Calu3 (cell line): ENCODE measurements at regions not wholly inside any gene's neighbourhood (a gene's known extent, or its start where the extent isn't known, plus 50 kb on each side); places are given as distances from the start of the nearest gene placed in this dataset.

Experiments
- BruUV-seq: library from RNA; stranded (reverse); fragments of 400-500 nt; replicated peaks from 2 replicates; lab custom pipeline; 2021; lab: Mats Ljungman, UMichigan
- CTCF ChIA-PET: fragments of 300-600 bp; sonication (Branson Sonifier 250); formaldehyde crosslinking; loops from one replicate; lab custom pipeline; 2022; ENCODE audit warnings: antibody characterized with exemption; lab: Charles Lee
- DNase-seq: peaks from one replicate; pipeline ENCODE4 v3.0.0; 2022
- H3K27ac Mint-ChIP-seq: one replicate; pipeline ENCODE4 v1.8.0; 2022; ENCODE audit warnings: mixed read lengths; ENCODE audit not compliant: unreplicated experiment
- H3K27me3 Mint-ChIP-seq: one replicate; pipeline ENCODE4 v1.8.0; 2022; ENCODE audit warnings: mixed read lengths; ENCODE audit not compliant: unreplicated experiment
- H3K36me3 Mint-ChIP-seq: one replicate; pipeline ENCODE4 v1.8.0; 2022; ENCODE audit warnings: mild to moderate bottlenecking, moderate library complexity, mixed read lengths; ENCODE audit not compliant: insufficient read depth, unreplicated experiment
- H3K4me1 Mint-ChIP-seq: one replicate; pipeline ENCODE4 v1.8.0; 2022; ENCODE audit warnings: mild to moderate bottlenecking, low read depth, mixed read lengths; ENCODE audit not compliant: unreplicated experiment
- H3K4me3 Mint-ChIP-seq: one replicate; pipeline ENCODE4 v1.8.0; 2022; ENCODE audit warnings: mild to moderate bottlenecking, low read depth, moderate library complexity, mixed read lengths; ENCODE audit not compliant: unreplicated experiment
- H3K9me3 Mint-ChIP-seq: one replicate; pipeline ENCODE4 v1.8.0; 2022; ENCODE audit warnings: low read depth, mixed read lengths; ENCODE audit not compliant: unreplicated experiment
- CTCF ChIP-seq: fragments of 200-600 bp; IDR thresholded peaks from one replicate; pipeline ENCODE4 v1.8.0; 2022; ENCODE audit warnings: antibody characterized with exemption; ENCODE audit not compliant: unreplicated experiment
- intact Hi-C: fragments of 100-400 bp; cut with micrococcal nuclease; formaldehyde crosslinking; loops from one replicate; pipeline ENCODE4 v1.10.0; 2022; ENCODE audit not compliant: unreplicated experiment

- no TSS peak for BruUV-seq
- no peaks in the 10 kb centered on the region for H3K9me3 Mint-ChIP-seq
- CTCF ChIA-PET = interaction anchor here (0.7 to 3.4 kb wide), 4 partner anchors 14 to 110 kb away, joined by 3 to 22 read pairs (median 8); no protein-coding TSS in a partner anchor
- intact Hi-C loops = loop anchor here (5.0 kb wide), 2 partner anchors 151 to 261 kb away; no protein-coding TSS in a partner anchor
- no peak for DNase-seq
- peaks cover 50% of the 10 kb centered on the region for H3K36me3 Mint-ChIP-seq
- no peak for TF ChIP-seq CTCF
- H3K27me3 Mint-ChIP-seq = no peaks in the 10 kb centered on the region
- H3K4me1 Mint-ChIP-seq = peaks cover 93% of the 10 kb centered on the region
- peak overlapping the region; percentile 85 for H3K27ac Mint-ChIP-seq
- H3K4me3 Mint-ChIP-seq = peak overlapping the region; percentile 27
These were observed 111.7 kb upstream of the IRF2BP2 start for GRCh38 chr1:234721476-234722269.

GRCh38 chr1:234720709-234721441 lies 110.9 kb upstream of the IRF2BP2 start:
- peak overlapping the region; percentile 85 for H3K27ac Mint-ChIP-seq
- H3K36me3 Mint-ChIP-seq = peaks cover 50% of the 10 kb centered on the region
- H3K27me3 Mint-ChIP-seq = no peaks in the 10 kb centered on the region
- H3K4me3 Mint-ChIP-seq = peak overlapping the region; percentile 7
- H3K4me1 Mint-ChIP-seq = peaks cover 85% of the 10 kb centered on the region
- CTCF ChIA-PET = interaction anchor here (1.8 kb wide), 1 partner anchor 109 kb away, joined by 11 read pairs; no protein-coding TSS in a partner anchor
- no peaks in the 10 kb centered on the region for H3K9me3 Mint-ChIP-seq
- intact Hi-C loops = loop anchor here (5.0 kb wide), 2 partner anchors 151 to 261 kb away; no protein-coding TSS in a partner anchor
- no TSS peak for BruUV-seq
- no peak for DNase-seq
- no peak for TF ChIP-seq CTCF

GRCh38 chr1:234719454-234720251 lies 109.7 kb upstream of the IRF2BP2 start:
- Mint-ChIP-seq H3K27ac (peak overlapping the region; percentile 85), H3K4me3 (no peak overlapping the region), H3K27me3 (no peaks in the 10 kb centered on the region), H3K4me1 (peaks cover 72% of the 10 kb centered on the region), H3K9me3 (no peaks in the 10 kb centered on the region), H3K36me3 (peaks cover 41% of the 10 kb centered on the region)
- BruUV-seq = no TSS peak
- intact Hi-C loops = loop anchor here (5.0 kb wide), 2 partner anchors 153 to 263 kb away; no protein-coding TSS in a partner anchor
- DNase-seq = no peak
- TF ChIP-seq CTCF = no peak
- CTCF ChIA-PET = interaction anchor here (1.2 to 1.5 kb wide), 2 partner anchors 75 to 107 kb away, joined by 3 to 4 read pairs; no protein-coding TSS in a partner anchor
